ENCODE measurements at regions not wholly inside any gene's neighbourhood (a gene's known extent, or its start where the extent isn't known, plus 50 kb on each side); places are given as distances from the start of the nearest gene placed in this dataset.

DNA sequence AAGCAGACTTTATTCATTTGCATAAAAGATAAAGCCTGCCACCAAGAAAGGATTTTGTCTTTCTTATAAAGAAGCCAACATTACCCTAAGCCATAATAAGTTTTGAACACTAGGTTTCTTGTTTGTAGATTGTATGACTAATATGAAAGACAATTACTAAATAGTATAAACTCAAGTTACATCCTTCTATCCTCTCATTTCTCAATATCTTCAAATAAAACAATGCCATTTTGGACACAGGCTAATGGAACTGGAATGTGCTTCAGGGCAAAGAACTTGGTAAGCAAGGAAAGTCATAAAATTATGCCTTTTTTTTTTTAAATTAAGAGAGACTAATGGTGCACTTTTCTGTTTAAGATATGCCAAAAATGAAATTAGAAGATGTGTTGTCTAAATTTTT, 137.7 kb downstream of the DKK1 start:
- H3K27ac ChIP-seq (ENCODE audit: low read depth in 1 of 2, low read length in 2 of 2): no peak overlapping the region
- H3K4me1 ChIP-seq (ENCODE audit: insufficient read depth, low read length): no peaks in the 10 kb centered on the region
- H3K4me1 Mint-ChIP-seq (ENCODE audit: low read depth): no peaks in the 10 kb centered on the region
- DNase-seq: no peak
- H3K9me3 ChIP-seq (ENCODE audit: control insufficient read depth in 1 of 2, insufficient read depth in 1 of 2, low read length in 2 of 2): peaks cover 0 to 4% of the 10 kb centered on the region in 2 experiments
- ATAC-seq (ENCODE audit: poor library complexity): no peak
- H3K9me3 Mint-ChIP-seq: no peaks in the 10 kb centered on the region
- no peak overlapping the region for H3K4me3 Mint-ChIP-seq
- H3K36me3 ChIP-seq (ENCODE audit: insufficient read depth, low read length): no peaks in the 10 kb centered on the region
- ChIA-PET POLR2A (no interaction called here), CTCF (no interaction called here)
- no peak overlapping the region for H3K27ac Mint-ChIP-seq
- no peak overlapping the region for H3K4me3 ChIP-seq (ENCODE audit: low read length)
- intact Hi-C loops (cut with DNase I, micrococcal nuclease): no loop called here
- TF ChIP-seq, protein P1, sequence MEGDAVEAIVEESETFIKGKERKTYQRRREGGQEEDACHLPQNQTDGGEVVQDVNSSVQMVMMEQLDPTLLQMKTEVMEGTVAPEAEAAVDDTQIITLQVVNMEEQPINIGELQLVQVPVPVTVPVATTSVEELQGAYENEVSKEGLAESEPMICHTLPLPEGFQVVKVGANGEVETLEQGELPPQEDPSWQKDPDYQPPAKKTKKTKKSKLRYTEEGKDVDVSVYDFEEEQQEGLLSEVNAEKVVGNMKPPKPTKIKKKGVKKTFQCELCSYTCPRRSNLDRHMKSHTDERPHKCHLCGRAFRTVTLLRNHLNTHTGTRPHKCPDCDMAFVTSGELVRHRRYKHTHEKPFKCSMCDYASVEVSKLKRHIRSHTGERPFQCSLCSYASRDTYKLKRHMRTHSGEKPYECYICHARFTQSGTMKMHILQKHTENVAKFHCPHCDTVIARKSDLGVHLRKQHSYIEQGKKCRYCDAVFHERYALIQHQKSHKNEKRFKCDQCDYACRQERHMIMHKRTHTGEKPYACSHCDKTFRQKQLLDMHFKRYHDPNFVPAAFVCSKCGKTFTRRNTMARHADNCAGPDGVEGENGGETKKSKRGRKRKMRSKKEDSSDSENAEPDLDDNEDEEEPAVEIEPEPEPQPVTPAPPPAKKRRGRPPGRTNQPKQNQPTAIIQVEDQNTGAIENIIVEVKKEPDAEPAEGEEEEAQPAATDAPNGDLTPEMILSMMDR (IDR thresholded peaks at IDR 0.05): no peak
- H3K27me3 ChIP-seq (ENCODE audit: control insufficient read depth in 1 of 2, insufficient read depth in 2 of 2, low read length in 2 of 2): no peaks in the 10 kb centered on the region
- H3K27me3 Mint-ChIP-seq: no peaks in the 10 kb centered on the region
- no peaks in the 10 kb centered on the region for H3K36me3 Mint-ChIP-seq (ENCODE audit: low read depth)

DNA sequence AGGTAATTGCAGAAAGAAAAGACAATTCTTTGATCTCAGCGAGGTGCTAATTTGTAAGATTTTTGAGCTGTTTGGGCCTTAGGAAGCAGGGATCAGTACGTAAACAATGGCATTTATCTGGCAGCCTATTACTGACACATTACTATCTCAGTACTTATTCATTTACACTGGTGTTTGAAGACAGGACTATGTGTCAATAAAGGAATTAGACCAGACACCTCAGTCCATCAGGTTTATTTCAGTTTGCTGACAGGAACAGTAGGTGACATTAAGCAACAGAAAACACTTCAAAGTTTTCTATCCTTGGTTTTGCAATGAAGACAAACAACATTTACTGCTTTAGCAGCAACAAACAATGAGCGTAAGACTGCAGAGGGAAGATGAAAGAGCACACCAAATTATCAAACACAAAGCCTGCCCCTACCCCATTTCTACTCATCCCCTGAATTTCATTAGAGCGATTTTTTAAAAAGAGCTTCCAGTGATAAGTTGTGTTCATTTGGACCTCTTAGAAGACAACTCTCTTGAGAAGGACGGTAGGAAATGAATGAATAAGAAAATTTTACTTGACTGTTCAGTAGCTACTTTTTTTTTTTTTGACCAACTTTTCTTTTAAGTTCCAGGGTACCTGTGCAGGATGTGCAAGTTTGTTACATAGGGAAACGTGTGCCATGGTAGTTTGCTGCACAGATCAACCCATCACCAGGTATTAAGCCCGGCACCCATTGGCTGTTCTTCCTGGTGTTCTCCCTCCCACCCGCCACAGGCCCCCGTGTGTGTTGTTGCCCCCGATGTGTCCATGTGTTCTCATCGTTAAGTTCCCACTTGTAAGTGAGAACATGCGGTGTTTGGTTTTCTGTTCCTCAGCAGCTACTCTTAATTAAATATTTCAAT, 138.8 kb downstream of the DKK1 start:
- H3K27me3 Mint-ChIP-seq: no peaks in the 10 kb centered on the region
- ChIA-PET CTCF (interaction anchor here (0.5 kb wide), 1 partner anchor 1130 kb away, joined by 3 read pairs; no protein-coding TSS in a partner anchor), POLR2A (no interaction called here)
- Histone ChIP-seq H3K27me3 (ENCODE audit: control insufficient read depth in 1 of 2, insufficient read depth in 2 of 2, low read length in 2 of 2) (no peaks in the 10 kb centered on the region), H3K36me3 (ENCODE audit: insufficient read depth, low read length) (no peaks in the 10 kb centered on the region), H3K4me3 (ENCODE audit: low read length) (no peak overlapping the region), H3K4me1 (ENCODE audit: insufficient read depth, low read length) (no peaks in the 10 kb centered on the region), H3K9me3 (ENCODE audit: control insufficient read depth in 1 of 2, insufficient read depth in 1 of 2, low read length in 2 of 2) (peaks cover 0 to 4% of the 10 kb centered on the region in 2 experiments), H3K27ac (ENCODE audit: low read depth in 1 of 2, low read length in 2 of 2) (no peak overlapping the region)
- no peaks in the 10 kb centered on the region for H3K4me1 Mint-ChIP-seq (ENCODE audit: low read depth)
- ATAC-seq (ENCODE audit: poor library complexity) (no peak), DNase-seq (no peak)
- no peaks in the 10 kb centered on the region for H3K36me3 Mint-ChIP-seq (ENCODE audit: low read depth)
- TF ChIP-seq, protein P1 (IDR thresholded peaks at IDR 0.05): no peak
- H3K9me3 Mint-ChIP-seq: no peaks in the 10 kb centered on the region
- no peak overlapping the region for H3K4me3 Mint-ChIP-seq
- intact Hi-C loops (cut with DNase I, micrococcal nuclease): no loop called here
- H3K27ac Mint-ChIP-seq: no peak overlapping the region

DNA sequence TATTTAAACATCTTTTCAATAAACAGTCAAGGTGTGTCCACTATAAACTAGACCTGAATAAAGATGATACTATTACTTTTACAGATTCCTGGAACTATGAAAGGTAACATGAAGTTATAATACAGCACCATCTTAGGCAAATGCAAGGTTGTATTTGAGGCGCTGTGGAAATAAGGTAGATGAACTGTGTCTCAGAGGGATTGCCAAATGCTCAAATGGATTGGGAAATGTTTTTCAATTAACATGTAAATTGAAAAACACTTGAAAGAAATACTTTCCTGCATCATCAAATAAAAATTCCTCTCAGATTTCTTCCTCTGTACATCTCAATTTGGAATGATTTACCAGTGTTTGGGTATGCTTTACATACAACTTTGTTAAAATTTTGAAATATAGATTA, 139.4 kb downstream of the DKK1 start:
- no peak overlapping the region for H3K27ac Mint-ChIP-seq
- H3K36me3 Mint-ChIP-seq (ENCODE audit: low read depth): no peaks in the 10 kb centered on the region
- no peaks in the 10 kb centered on the region for H3K4me1 Mint-ChIP-seq (ENCODE audit: low read depth)
- no peak overlapping the region for H3K4me3 Mint-ChIP-seq
- H3K4me3 ChIP-seq (ENCODE audit: low read length): no peak overlapping the region
- H3K4me1 ChIP-seq (ENCODE audit: insufficient read depth, low read length): no peaks in the 10 kb centered on the region
- no peaks in the 10 kb centered on the region for H3K27me3 Mint-ChIP-seq
- TF ChIP-seq, protein P1 (IDR thresholded peaks at IDR 0.05): no peak
- intact Hi-C loops (cut with DNase I, micrococcal nuclease): no loop called here
- H3K9me3 ChIP-seq (ENCODE audit: control insufficient read depth in 1 of 2, insufficient read depth in 1 of 2, low read length in 2 of 2): peaks cover 0 to 4% of the 10 kb centered on the region in 2 experiments
- ChIA-PET CTCF (interaction anchor here (0.5 kb wide), 1 partner anchor 1129 kb away, joined by 3 read pairs; no protein-coding TSS in a partner anchor), POLR2A (no interaction called here)
- H3K9me3 Mint-ChIP-seq: no peaks in the 10 kb centered on the region
- H3K36me3 ChIP-seq (ENCODE audit: insufficient read depth, low read length): no peaks in the 10 kb centered on the region
- no peaks in the 10 kb centered on the region for H3K27me3 ChIP-seq (ENCODE audit: control insufficient read depth in 1 of 2, insufficient read depth in 2 of 2, low read length in 2 of 2)
- ATAC-seq (ENCODE audit: poor library complexity) (no peak), DNase-seq (no peak)
- H3K27ac ChIP-seq (ENCODE audit: low read depth in 1 of 2, low read length in 2 of 2): no peak overlapping the region
